K562 (cell line): ENCODE measurements at regions not wholly inside any gene's neighbourhood (a gene's known extent, or its start where the extent isn't known, plus 50 kb on each side); places are given as distances from the start of the nearest gene placed in this dataset.

Experiments used
- ELF2 ChIP-seq: fragments of 250-450 bp; sonication (Bioruptor Pico); IDR thresholded peaks from 2 replicates; pipeline ENCODE4 v1.5.0; 2021; ENCODE audit warnings: mild to moderate bottlenecking
- HDAC8 ChIP-seq: fragments of 450-650 bp; IDR thresholded peaks from 2 replicates; pipeline ENCODE4 v1.6.1; 2016; ENCODE audit warnings: mild to moderate bottlenecking, missing genetic modification characterization, moderate library complexity, missing compliant biosample characterization
- MXI1 ChIP-seq: IDR thresholded peaks from 2 replicates; pipeline ENCODE4 v1.6.1; 2011; ENCODE audit warnings: low read depth, mild to moderate bottlenecking, improper control_type of control experiment, low read length
- NR2C2 ChIP-seq, 2 experiments: fragments of 200-800 bp in 1 of 2; sonication (Bioruptor generic) in 1 of 2; sonication (generic) in 1 of 2; formaldehyde crosslinking in 1 of 2; IDR thresholded peaks; 2 replicates each; pipeline versions ENCODE4 v1.6.1 to v1.8.0; 2016 to 2022; ENCODE audit warnings: mild to moderate bottlenecking in 1 of 2, missing compliant biosample characterization in 1 of 2, missing genetic modification characterization in 1 of 2, missing genetic modification reagents in 1 of 2
- POLR2A ChIP-seq: fragments of 450-650 bp; conservative IDR thresholded peaks from 2 replicates; pipeline ENCODE4 v1.6.1; 2016
- RBM25 ChIP-seq: fragments of 200-400 bp; formaldehyde crosslinking; IDR thresholded peaks from 2 replicates; pipeline ENCODE4 v1.6.1; 2018; ENCODE audit warnings: low read length, low read depth, moderate library complexity; ENCODE audit not compliant: severe bottlenecking
- SMAD1 ChIP-seq: fragments of 150-350 bp; IDR thresholded peaks from 2 replicates; pipeline ENCODE4 v1.6.1; 2014; ENCODE audit warnings: low read length, low read depth; ENCODE audit not compliant: partially characterized antibody
- SMAD3 ChIP-seq: fragments of 450-650 bp; formaldehyde crosslinking; conservative IDR thresholded peaks from 2 replicates; pipeline ENCODE4 v1.4.0; 2020; ENCODE audit warnings: mild to moderate bottlenecking
- SOX6 ChIP-seq: fragments of 450-650 bp; IDR thresholded peaks from 2 replicates; pipeline ENCODE4 v1.6.1; 2014; ENCODE audit warnings: mild to moderate bottlenecking
- SUPT5H ChIP-seq: fragments of 450-650 bp; IDR thresholded peaks from 2 replicates; pipeline ENCODE4 v1.6.1; 2016
- TGIF2 ChIP-seq: sonication (generic); formaldehyde crosslinking; IDR thresholded peaks from 2 replicates; pipeline ENCODE4 v1.8.1; 2022; ENCODE audit warnings: mild to moderate bottlenecking, missing genetic modification reagents, moderate library complexity
- XRCC3 ChIP-seq: fragments of 450-650 bp; IDR thresholded peaks from 2 replicates; pipeline ENCODE4 v1.6.1; 2017; ENCODE audit warnings: mild to moderate bottlenecking, moderate library complexity
- ZNF224 ChIP-seq: sonication (generic); formaldehyde crosslinking; IDR thresholded peaks from 2 replicates; pipeline ENCODE4 v1.8.0; 2022; ENCODE audit warnings: mild to moderate bottlenecking, missing genetic modification reagents
- ZNF445 ChIP-seq: fragments of 250-450 bp; sonication (Bioruptor Pico); IDR thresholded peaks from 2 replicates; pipeline ENCODE4 v1.4.0; 2020; ENCODE audit warnings: low read depth, mild to moderate bottlenecking, moderate library complexity
- TF ChIP-seq, protein P1 (sequence below), 2 experiments: fragments of 450-650 bp; conservative IDR thresholded peaks; 2 replicates each; pipeline ENCODE4 v1.6.1; 2017; ENCODE audit warnings: mild to moderate bottlenecking in 2 of 2, moderate library complexity in 2 of 2
- TF ChIP-seq, protein P2 (sequence below): fragments of 450-650 bp; formaldehyde crosslinking; IDR thresholded peaks from 2 replicates; pipeline ENCODE4 v1.4.0; 2020; ENCODE audit warnings: mild to moderate bottlenecking, moderate library complexity
- TF ChIP-seq, protein P3 (sequence below): fragments of 450-650 bp; IDR thresholded peaks from 2 replicates; pipeline ENCODE4 v1.6.1; 2016; ENCODE audit warnings: borderline replicate concordance
- TF ChIP-seq, protein P4 (sequence below): fragments of 450-650 bp; formaldehyde crosslinking; IDR thresholded peaks from 2 replicates; pipeline ENCODE4 v1.4.0; 2020; ENCODE audit warnings: mild to moderate bottlenecking, moderate library complexity
- TF ChIP-seq, protein P5 (sequence below): sonication (generic); formaldehyde crosslinking; IDR thresholded peaks from 2 replicates; pipeline ENCODE4 v1.8.1; 2023; ENCODE audit warnings: mild to moderate bottlenecking, missing genetic modification reagents

DNA sequence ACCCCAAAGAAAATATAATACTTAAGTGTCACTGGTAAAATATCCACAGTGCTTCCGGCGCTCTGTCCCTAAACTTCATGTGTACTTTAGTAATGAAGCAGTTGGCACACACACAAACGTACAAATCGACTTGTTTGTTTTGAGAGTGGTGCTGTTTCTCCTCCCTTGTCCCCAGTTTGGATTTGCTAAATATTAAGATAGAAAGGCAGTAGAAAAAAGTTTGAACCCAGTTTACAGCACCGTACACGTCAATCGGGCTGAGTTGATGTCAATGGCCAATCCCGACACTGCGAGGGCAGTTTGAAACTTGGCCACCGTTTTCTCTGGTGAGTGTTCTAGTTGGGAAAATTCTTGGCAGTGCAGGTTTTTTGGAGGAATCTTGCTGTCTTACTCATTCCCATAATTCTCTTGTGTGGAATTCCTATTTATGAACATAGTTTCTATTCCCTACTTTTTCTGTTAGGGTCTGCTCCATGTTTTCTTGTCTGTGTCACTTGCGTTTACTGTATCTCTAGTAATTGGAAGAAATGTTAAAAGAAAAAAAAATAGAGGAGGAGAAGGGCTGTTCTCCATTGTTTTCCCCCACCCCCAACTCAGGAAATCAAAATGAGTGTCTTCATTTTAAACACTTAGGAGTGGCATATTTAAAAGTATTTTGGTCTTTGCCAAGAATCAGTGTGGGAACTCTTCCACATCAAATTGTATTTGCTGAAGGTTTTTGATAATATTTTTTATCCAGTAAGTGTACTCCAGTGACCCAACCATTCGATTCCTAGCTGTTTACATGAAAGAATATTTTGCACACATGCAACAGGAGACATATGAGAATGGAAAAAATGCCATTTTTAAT lies 72.3 kb downstream of the OR2B2 start (continued):
- TF ChIP-seq NR2C2 (CRISPR knock-in tag; IDR thresholded peaks at IDR 0.05) (no peak), NR2C2 (tag; IDR thresholded peaks at IDR 0.05) (0 out of 2 replicates have a peak, but pooled peaks have one; percentile 46), HDAC8 (tag) (no peak), SMAD1 (peak; percentile 49), RBM25 (peak; percentile 25), ELF2 (CRISPR knock-in tag) (peak; percentile 21; the same call in 1 of the 2 replicates), POLR2A (peak; percentile 48), MXI1 (no peak), SOX6 (no peak), SMAD3 (CRISPR knock-in tag) (0 out of 2 replicates have a peak, but pooled peaks have one; percentile 39), ZNF224 (CRISPR knock-in tag) (peak; percentile 69), XRCC3 (no peak), SUPT5H (peak; percentile 36; the same call in 1 of the 2 replicates), ZNF445 (no peak), TGIF2 (CRISPR knock-in tag) (0 out of 2 replicates have a peak, but pooled peaks have one; percentile 5)
- TF ChIP-seq, protein P1, sequence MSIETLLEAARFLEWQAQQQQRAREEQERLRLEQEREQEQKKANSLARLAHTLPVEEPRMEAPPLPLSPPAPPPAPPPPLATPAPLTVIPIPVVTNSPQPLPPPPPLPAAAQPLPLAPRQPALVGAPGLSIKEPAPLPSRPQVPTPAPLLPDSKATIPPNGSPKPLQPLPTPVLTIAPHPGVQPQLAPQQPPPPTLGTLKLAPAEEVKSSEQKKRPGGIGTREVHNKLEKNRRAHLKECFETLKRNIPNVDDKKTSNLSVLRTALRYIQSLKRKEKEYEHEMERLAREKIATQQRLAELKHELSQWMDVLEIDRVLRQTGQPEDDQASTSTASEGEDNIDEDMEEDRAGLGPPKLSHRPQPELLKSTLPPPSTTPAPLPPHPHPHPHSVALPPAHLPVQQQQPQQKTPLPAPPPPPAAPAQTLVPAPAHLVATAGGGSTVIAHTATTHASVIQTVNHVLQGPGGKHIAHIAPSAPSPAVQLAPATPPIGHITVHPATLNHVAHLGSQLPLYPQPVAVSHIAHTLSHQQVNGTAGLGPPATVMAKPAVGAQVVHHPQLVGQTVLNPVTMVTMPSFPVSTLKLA (conservative IDR thresholded peaks at IDR 0.05) = 0 out of 4 replicates have a peak, but pooled peaks have one; percentile 5 to 16
- TF ChIP-seq, protein P2, sequence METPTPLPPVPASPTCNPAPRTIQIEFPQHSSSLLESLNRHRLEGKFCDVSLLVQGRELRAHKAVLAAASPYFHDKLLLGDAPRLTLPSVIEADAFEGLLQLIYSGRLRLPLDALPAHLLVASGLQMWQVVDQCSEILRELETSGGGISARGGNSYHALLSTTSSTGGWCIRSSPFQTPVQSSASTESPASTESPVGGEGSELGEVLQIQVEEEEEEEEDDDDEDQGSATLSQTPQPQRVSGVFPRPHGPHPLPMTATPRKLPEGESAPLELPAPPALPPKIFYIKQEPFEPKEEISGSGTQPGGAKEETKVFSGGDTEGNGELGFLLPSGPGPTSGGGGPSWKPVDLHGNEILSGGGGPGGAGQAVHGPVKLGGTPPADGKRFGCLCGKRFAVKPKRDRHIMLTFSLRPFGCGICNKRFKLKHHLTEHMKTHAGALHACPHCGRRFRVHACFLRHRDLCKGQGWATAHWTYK (CRISPR knock-in tag) = peak; percentile 35; the same call in 1 of the 2 replicates
- TF ChIP-seq, protein P3, sequence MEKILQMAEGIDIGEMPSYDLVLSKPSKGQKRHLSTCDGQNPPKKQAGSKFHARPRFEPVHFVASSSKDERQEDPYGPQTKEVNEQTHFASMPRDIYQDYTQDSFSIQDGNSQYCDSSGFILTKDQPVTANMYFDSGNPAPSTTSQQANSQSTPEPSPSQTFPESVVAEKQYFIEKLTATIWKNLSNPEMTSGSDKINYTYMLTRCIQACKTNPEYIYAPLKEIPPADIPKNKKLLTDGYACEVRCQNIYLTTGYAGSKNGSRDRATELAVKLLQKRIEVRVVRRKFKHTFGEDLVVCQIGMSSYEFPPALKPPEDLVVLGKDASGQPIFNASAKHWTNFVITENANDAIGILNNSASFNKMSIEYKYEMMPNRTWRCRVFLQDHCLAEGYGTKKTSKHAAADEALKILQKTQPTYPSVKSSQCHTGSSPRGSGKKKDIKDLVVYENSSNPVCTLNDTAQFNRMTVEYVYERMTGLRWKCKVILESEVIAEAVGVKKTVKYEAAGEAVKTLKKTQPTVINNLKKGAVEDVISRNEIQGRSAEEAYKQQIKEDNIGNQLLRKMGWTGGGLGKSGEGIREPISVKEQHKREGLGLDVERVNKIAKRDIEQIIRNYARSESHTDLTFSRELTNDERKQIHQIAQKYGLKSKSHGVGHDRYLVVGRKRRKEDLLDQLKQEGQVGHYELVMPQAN = peak; percentile 40; the same call in 1 of the 2 replicates
- TF ChIP-seq, protein P4, sequence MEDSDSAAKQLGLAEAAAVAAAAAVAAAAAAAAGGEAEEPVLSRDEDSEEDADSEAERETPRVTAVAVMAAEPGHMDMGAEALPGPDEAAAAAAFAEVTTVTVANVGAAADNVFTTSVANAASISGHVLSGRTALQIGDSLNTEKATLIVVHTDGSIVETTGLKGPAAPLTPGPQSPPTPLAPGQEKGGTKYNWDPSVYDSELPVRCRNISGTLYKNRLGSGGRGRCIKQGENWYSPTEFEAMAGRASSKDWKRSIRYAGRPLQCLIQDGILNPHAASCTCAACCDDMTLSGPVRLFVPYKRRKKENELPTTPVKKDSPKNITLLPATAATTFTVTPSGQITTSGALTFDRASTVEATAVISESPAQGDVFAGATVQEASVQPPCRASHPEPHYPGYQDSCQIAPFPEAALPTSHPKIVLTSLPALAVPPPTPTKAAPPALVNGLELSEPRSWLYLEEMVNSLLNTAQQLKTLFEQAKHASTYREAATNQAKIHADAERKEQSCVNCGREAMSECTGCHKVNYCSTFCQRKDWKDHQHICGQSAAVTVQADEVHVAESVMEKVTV (CRISPR knock-in tag) = no peak
- TF ChIP-seq, protein P5, sequence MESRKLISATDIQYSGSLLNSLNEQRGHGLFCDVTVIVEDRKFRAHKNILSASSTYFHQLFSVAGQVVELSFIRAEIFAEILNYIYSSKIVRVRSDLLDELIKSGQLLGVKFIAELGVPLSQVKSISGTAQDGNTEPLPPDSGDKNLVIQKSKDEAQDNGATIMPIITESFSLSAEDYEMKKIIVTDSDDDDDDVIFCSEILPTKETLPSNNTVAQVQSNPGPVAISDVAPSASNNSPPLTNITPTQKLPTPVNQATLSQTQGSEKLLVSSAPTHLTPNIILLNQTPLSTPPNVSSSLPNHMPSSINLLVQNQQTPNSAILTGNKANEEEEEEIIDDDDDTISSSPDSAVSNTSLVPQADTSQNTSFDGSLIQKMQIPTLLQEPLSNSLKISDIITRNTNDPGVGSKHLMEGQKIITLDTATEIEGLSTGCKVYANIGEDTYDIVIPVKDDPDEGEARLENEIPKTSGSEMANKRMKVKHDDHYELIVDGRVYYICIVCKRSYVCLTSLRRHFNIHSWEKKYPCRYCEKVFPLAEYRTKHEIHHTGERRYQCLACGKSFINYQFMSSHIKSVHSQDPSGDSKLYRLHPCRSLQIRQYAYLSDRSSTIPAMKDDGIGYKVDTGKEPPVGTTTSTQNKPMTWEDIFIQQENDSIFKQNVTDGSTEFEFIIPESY = 0 out of 2 replicates have a peak, but pooled peaks have one; percentile 10
